GM19023 (cell line): ENCODE measurements at regions not wholly inside any gene's neighbourhood (a gene's known extent, or its start where the extent isn't known, plus 50 kb on each side); places are given as distances from the start of the nearest gene placed in this dataset.

Experiments
- ATAC-seq: cut with Tn5 transposase; IDR thresholded peaks from one replicate; pipeline ENCODE4 v1.9.1; 2021; ENCODE audit warnings: mild to moderate bottlenecking, moderate library complexity; ENCODE audit not compliant: unreplicated experiment

DNA sequence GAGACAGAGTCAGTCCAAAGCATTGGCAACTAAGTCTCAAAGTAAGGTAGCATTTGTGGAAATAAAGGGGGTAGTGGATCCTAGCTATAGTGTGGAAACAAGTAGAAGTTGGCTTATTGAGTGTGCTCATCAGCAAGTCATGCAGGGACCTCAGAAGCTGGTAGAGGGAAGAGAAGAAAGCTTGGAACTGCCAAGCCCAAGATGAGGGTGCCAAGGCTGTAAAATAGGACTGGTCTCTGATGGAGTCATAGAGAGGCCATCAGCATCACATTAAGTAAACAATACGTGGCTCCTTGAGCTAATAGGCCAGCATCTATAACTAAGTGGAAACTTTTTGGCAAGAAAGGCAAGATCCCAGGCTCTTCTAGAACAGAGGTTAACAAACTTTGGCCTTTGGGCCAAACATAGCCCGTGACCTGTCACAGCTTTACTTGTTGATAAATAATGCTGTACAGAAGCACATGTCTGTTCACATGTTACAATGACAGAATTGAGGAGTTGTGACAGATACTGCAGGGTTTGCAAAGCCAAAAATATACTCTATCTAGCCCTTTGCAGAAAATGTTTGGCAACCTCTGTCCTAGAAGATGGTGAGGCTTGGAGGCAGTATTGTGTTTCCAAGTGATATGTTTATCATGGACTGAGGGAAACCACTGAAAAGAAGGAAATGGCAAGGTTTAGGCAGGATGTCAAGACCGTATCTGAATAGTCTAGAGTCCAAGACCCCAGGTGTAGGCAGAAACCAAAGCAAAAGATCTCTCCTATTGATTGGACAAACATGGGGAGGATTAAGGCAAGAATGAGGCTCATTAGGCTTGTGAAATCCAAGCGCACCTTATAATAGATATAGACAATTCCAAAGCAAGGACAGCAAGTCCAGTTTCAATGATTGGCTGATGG lies 62.5 kb upstream of the CD44 start:
- no peak for ATAC-seq

- peak; percentile 41 for ATAC-seq
Measured at GRCh38 chr11:35077709-35078469, 61.1 kb upstream of the CD44 start.

GRCh38 chr11:35078470-35078735 lies 60.6 kb upstream of the CD44 start:
- ATAC-seq, result no peak

- ATAC-seq, result no peak
Measured at GRCh38 chr11:35079611-35080010, 59.4 kb upstream of the CD44 start.

DNA sequence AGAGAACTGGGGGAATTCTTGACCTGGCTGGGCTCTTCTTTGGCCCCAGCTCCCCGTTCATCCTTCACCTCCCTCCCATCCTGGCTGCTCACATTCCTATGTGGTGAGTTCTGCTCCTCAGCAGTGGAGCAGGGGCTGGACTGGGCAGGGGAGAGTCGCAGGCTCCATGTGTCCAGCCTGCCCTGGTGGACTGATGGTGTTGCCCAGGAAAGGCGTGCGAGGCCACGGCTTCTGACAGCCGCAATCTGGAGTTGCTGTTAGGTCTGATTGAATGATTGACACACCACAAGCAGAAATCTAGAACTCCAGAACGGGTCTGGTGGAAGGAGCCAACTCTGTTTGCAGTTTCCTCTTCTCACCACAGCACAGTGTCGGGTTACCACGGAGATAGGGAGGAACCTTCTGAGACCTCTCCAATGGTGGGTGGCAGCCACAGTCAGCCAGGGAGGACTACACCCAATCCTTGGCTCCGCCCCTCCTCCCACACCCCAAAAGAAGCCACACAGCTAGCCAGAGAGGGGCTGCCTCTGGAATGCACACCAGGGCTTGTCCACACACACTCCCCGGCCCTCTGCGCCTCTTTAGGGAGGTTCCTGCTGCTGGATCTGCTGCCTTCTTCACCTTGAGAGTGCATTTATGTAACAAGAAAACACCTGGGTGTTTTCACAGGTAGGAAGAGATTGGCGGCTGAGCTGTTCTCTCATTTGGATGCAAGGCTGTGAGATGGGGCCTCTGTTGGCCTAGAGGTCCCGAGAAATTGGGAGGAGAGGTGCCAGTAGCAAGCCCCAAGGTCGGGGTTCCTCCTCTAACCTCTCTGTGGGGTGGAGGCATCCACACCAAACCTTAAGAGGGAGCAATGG lies 56.4 kb upstream of the CD44 start:
- ATAC-seq, result peak; percentile 76

- no peak for ATAC-seq
Measured at GRCh38 chr11:35083181-35083430, 55.9 kb upstream of the CD44 start.

- ATAC-seq, result peak; percentile 63
Measured at GRCh38 chr11:35083431-35084238, 55.3 kb upstream of the CD44 start.

DNA sequence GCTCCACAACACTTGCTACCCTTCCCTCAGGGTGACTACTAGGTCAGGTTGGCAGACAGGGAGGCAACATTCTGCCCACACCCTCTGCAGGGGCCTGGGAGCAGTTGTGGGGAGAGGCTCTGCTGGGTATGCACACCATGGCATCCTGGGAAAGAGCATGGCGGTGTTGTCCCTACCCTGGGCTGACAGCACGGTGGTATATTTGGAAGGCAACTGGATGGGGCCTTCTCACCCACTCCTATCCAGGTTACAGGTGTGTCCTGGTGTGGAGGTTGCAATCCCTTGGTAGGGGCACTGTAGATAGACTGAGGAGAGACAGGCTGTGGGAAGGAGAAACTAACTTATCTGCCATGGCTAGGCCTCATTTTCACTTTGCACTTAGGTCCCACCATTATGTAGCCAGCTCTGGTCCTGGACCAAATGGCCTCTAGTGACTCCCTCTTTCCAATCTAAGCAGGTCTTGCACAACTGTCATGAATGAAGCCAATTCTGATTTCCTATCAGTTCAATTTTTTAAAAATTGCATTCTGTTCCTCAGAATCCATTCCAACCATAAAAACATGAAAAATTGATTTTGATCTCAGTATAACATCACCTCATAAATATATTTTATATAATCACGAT lies 54.0 kb upstream of the CD44 start:
- no peak for ATAC-seq

DNA sequence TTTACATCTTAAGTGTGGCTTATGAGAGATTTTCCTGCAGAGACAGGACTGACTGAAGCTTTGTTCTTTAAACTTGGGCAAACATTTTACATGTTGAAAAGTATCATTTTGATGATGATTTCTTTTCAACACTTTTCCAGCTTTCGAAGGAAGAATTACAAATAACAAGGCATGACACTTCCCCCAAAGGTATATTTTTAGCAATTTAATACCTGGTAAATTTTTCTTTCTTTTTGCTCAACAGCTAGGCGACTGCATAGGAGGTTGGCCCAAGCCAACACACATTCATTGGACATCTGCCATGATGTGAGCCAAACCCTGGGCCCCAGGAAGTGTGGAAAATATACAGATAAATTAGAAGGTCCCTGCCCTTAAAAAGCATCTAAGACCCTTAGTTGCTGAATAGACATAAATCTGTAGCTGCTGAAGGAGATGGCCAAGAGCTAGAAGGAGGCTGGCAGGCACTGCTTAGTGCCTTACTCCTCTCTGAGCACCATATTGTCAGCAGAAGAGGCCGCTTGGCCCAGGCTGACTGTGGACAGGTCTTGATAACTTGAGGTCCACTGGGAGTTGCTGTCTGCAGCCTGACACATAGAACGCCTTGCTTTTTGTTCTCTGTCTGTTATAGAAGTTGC lies 53.3 kb upstream of the CD44 start:
- ATAC-seq, result no peak

DNA sequence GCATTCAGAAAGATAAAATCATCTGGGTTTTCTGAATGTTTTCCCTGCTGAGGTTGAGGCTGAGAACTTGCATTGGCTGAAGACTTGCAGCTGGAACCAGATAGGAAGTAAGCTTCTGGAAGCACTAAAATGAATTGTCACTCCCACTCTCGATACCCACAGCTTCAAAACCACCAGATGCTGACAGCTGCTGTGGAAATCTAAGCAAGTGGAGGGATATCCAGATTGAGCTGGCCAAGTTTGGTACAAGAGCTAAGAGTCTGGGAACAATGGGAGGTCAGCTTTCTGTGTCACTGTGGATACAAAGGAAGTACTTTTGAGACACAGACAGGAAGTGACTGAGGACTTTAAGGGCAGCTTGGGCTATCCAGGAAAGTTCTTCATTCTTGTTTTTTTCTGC lies 51.3 kb upstream of the CD44 start:
- no peak for ATAC-seq

GRCh38 chr11:35088226-35088625 lies 50.7 kb upstream of the CD44 start:
- no peak for ATAC-seq

DNA sequence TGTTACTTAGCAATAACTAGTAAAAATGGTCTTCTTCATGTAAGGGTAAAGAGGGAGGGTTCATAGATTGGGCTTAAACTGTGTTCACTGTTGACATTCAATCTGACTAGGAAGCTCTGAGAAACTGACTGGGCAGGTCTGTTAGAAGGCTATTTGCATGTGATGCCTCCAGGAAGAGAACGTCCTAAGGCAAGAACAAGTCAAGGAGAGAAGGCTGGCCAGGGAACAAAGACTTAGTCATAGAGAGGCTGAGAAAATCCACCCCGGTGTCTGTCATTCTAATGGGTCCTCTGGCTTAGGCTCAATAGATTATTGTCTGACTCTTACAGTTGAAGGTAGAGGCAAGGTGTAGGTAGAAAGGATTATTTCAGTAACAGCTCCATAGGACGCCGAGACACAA lies 50.3 kb upstream of the CD44 start:
- ATAC-seq, result no peak
